ENCODE measurements at regions not wholly inside any gene's neighbourhood (a gene's known extent, or its start where the extent isn't known, plus 50 kb on each side); places are given as distances from the start of the nearest gene placed in this dataset.

GRCh38 chr4:103496800-103497199 is 223.0 kb downstream of the TACR3 start:
- TF ChIP-seq BHLHE40 (IDR thresholded peaks at IDR 0.05; ENCODE audit: borderline replicate concordance), result no peak
- no peak for TF ChIP-seq HDGF (IDR thresholded peaks at IDR 0.05; ENCODE audit: borderline replicate concordance)
- TF ChIP-seq SUZ12 (IDR thresholded peaks at IDR 0.05), result no peak
- TF ChIP-seq FOXA1 (IDR thresholded peaks at IDR 0.05), result no peak
- TF ChIP-seq FOXM1 (IDR thresholded peaks at IDR 0.05; ENCODE audit: borderline replicate concordance), result no peak
- TF ChIP-seq ELF4 (IDR thresholded peaks at IDR 0.05), result no peak
- no peak for TF ChIP-seq LEF1 (IDR thresholded peaks at IDR 0.05; ENCODE audit: borderline replicate concordance)
- no peak for TF ChIP-seq PKNOX1 (IDR thresholded peaks at IDR 0.05)
- TF ChIP-seq SP1 (IDR thresholded peaks at IDR 0.05), result no peak
- no peak for TF ChIP-seq NFRKB (IDR thresholded peaks at IDR 0.05)
- no peak for TF ChIP-seq ARNT (IDR thresholded peaks at IDR 0.05)
- TF ChIP-seq TARDBP (IDR thresholded peaks at IDR 0.05), result no peak
- TF ChIP-seq ZNF384 (IDR thresholded peaks at IDR 0.05), result no peak

Measured in HEK293T (cell line).